H4 (cell line): ENCODE measurements at regions not wholly inside any gene's neighbourhood (a gene's known extent, or its start where the extent isn't known, plus 50 kb on each side); places are given as distances from the start of the nearest gene placed in this dataset.
"Not testable (repeated sequence)": the region's sequence is repeated elsewhere in the genome, so short reads cannot be mapped to it uniquely, and the experiment has no call there.

Source experiments
- DNase-seq: peaks from one replicate; pipeline ENCODE4 v3.0.0-alpha.2; 2015; ENCODE audit warnings: low spot score

DNA sequence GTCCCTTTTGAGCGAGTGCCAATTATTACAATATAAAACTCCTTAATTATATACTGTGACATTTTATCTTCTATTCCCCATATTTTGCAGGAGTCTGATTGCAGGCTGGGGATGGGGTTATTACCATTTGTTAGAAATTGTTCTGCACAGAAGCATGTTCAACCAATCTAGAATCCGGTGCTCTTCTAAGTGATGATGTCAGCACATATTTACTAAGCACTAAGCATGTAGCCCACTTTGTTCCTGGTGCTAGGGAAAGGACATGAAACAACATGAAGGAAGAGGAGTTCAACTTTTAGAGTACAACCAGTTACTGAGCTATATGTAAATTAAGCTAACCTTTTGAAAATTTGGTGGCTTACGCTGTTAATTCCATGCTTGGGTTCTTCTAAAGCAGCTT, 52.8 kb upstream of the IL1RAPL2 start:
- no peak for DNase-seq

DNA sequence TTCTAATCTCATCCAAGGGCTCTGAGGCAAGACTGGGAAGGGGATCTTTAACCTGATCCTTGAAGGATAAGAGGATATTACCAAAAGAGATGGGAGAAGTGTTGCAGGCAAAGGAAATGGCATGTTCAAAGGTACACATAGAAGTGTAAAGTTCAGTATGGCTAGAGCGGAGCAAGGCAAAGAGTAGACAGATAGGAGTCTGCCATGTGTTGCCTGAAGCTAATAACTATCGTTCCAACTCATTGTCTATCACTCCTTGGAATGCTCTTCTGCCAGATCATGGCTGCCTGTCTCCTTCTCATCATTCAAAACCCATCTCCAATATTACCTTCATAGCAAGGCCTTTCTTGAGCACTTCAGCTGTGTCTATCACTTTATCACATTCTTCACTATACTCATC, 55.2 kb upstream of the IL1RAPL2 start:
- DNase-seq = no peak

DNA sequence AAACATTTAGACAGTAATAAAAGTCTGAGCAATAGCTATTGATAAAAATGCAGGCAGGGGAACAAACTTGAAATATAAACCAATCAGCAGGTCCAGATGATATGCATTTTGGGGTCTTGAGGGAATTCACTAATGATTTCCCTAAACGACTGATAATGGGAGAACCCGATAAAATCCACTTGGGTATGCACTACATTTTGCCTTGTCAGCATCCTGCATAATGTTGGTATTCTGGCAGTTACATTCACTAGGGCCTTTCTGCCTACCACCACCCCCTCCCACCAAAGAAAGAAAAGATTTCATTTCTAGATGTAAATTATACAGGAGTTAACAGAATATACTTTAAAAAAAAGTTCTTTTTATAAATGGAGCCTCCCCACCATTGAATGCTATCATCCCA, 63.5 kb upstream of the IL1RAPL2 start:
- no peak for DNase-seq

DNA sequence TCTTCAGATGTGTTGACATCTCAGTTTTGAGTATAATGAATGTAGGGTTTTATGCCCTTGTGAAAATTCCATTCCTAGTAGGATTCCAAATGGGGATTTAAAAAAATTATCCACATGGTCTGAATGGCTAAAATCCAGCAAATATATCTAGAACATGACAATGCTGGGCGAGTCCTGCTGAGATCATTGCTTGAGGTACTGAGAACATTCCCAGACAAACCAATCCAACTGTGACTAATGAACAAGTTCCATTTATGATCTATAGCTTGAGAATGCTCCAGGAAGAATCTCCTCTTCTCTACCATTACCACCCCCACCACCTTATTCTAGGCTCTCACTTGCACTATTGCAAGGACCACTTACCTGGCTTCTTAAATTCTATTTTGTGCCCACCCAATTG, 77.2 kb upstream of the IL1RAPL2 start:
- no peak for DNase-seq

DNA sequence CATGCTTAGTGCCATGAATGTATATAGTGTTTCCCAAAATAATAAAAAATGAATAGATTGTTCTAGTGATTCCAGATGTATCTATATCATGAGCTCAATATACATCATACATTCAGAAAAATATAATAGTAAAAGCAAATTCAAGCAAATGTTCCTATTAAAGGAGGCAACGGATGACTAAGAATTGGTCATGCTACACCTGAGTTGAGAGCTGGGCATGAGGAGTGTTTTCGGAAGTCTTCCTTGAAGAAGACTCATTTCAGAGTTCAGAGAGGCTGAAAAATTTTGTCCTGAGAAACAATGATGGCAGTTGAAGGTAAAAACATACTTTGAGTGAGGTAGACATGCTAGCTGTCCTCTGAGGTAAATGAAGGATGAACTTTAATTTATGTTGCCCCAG, 79.3 kb upstream of the IL1RAPL2 start:
- no peak for DNase-seq

DNA sequence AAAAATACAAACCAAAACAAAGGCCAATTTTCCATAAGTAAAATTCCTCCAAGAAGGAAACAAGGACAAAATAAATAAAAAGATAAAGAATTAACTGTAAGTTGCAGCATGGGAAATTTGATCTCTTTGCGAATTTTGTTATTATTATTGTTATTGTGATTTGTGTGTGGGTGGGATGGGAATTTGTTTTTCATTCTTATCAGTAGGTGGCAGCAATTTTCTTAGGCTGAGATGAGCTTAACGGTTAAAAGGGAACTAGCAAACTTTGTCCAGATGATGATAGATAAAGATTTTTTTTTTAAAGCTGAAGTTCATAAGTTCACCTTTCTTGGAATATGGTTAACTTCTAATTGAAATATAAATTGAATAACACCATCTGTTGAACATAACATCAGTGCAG, 83.2 kb upstream of the IL1RAPL2 start:
- peak; percentile 4 for DNase-seq

DNA sequence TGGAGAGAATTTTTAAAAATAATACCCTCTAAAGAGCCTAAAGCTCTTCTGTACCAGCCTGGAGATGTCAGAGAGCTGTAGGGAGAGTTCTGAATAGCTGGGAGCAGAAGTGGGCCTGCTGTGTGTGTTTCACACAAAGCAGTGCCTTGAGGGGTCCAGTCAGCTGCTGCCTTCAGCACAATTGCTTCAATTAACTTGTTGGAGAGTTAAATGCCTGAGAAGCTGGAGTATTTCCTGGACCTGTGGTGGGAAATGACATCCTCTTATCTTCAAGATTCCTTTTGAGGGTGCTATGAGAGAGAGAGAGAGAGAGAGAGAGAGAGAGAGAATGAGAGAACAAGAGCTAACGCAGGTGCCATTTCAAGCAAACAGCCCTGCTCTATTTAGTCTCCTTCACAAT, 96.2 kb upstream of the IL1RAPL2 start:
- no peak for DNase-seq

DNA sequence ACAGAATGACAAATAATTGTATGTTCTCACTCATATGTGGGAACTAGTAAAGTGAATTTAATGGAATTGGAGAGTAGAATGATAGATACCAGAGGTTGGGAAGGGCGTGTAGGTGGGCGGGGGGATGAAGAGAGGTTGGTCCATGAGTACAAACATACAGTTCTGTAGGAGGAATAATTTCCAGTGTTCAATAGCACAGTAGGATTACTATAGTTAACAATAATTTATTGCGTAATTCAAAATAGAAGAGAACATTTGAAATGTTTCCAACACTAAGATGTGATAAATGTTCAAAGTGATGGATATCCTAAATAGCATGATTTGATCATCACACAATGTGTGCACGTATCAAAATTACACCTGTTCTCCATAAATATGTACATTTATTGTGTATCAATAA, 106.2 kb upstream of the IL1RAPL2 start:
- no peak for DNase-seq

DNA sequence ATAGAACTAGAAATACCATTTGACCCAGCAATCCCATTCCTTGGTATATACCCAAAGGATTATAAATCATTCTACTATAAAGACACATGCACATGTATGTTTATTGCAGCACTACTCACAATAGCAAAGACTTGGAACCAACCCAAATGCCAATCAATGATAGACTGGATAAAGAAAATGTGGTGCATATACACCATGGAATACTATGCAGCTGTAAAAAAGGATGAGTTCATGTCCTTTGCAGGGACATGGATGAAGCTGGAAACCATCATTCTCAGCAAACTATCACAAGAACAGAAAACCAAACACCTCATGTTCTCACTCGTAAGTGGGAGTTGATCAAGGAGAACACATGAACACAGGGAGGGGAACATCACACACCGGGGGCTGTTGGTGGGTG, 108.9 kb upstream of the IL1RAPL2 start:
- DNase-seq = not testable (repeated sequence)

DNA sequence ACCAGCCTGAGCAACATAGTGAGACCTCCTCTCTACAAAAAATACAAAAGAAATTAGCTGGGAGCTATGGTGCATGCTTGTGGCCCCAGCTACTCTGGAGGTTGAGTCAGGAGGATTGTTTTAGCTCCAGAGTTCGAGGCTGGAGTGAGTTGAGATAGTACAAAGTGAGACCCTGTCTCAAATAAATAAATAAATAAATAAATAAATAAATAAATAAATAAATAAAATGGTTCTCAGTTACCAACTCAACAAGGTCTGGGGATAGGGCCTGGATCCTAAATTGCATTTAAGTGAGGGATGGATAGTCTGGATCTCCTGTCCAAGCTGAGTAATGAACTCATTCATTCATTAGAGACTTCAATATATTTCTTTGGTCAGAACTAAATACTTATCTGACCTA, 115.7 kb upstream of the IL1RAPL2 start:
- no peak for DNase-seq

DNA sequence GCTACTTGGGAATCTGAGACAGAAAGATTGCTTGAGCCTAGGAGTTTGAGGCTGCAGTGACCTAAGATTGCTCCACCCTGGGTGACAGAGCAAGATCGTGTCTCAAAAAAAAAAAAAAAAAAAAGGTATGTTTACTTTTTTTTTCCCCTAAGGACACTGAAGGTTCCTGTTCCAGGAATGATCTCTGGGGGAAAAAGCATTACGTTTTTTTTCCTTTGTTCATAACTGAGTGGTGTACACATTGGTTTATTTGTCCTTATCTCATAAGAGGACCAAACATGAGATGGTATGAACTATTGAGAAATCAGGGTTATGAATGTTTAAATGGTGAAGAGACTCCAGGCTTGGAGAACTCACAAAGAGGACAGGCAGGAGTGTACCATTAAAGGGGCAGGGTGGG, 120.4 kb upstream of the IL1RAPL2 start:
- peak; percentile 6 for DNase-seq

DNA sequence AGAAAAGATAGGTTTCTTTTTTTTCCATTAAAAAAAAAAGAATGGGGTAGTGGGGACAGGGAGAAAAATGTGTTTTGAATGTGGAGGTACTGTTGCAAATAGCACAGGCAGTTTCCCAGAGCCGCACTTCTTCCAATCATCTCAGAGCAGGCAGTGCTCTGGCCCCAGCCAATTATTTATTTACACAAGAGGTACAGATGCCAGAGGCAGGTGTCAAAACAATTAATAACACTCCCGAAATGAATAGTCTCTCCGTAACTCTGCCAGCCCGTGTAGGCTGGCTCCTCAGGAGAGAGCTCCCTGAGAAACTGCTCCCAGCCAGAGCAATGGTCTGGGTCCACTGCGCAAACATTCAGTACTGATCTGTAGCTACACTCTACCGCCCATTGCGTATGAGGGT, 130.8 kb upstream of the IL1RAPL2 start:
- no peak for DNase-seq

DNA sequence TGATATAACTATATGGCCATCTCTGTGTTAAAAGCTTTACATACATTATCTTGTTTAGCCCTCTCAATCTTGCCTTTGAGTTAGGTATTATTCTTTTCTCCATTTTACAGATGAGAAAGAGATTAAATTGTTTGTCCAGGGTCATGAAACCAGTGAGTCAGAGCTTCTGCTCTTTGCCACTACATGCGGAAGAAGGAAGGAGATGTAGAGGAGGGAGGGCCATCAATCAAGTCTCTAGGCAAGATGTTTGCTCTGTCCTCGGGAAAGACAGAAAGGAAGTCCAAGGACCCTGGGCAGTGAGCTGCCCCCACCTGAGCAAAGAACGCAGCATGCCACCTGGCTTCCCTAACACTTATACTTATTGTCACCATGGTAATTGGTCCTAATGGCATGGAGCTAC, 133.7 kb upstream of the IL1RAPL2 start:
- no peak for DNase-seq

DNA sequence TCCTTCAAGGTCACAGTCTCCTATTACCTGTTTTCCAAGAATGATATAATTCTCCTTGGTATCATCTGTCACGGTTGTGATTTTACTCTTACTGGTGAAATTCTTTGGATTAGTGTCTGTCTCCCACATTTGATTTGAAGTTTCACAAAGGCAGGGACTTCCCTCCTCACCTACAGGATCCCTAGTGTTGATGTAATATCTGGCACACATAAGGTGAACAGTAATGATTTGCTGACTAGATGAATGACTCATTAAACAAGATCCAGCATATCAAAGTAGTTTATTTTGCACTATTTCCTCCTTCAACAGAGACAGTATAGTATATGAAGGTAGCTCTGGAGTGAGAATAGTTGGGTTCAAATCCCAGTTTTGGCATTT, 135.3 kb upstream of the IL1RAPL2 start:
- no peak for DNase-seq

DNA sequence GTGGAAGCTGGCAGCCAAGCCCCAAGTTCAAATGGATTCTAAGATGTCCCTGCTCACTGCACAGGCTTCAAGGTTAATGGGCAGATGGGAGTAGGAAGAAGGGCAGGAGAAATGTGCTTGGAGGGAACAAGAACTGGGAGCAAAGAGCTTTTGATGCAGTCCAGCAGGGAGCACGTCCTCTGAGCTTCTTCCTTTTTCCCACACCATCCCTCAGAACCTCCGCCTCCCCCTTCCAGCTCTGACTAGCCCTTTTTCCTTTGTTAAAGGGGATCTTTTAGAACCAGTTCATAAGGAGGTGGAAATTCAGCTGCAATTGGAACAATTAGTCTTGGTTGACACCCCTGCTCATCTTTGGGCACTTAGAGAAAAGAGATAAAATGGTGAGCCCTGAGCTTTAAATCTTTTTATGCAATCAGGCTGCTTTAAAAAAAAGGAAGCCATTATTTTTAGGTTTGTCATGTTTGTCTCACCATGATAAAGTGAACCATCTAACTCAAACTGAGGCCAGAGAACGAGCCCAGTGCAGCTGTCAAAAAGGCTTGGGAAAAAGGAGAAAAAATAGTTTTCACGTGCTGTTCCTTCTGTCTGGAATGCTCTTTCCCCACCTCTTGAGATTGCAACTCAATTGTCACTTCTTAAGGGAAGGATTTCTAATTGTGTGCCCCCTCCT, 135.8 kb upstream of the IL1RAPL2 start:
- DNase-seq = no peak

DNA sequence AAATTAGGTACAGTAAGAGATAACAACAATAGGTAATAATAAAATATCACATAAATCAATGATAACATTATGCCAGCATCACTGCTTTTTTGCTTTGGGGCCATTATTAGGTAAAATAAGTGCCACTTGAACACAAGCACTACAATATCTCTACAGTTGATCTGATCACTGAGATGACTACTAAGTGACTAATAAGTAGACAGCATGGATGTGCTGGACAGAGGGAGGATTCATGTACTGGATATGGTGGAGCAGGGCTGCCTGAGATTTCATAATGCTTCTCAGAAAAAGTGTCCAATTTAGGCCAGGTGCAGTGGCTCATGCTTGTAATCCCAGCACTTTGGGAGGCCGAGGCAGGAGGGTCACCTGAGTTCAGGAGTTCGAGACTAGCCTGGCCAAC, 137.8 kb upstream of the IL1RAPL2 start:
- DNase-seq = no peak

DNA sequence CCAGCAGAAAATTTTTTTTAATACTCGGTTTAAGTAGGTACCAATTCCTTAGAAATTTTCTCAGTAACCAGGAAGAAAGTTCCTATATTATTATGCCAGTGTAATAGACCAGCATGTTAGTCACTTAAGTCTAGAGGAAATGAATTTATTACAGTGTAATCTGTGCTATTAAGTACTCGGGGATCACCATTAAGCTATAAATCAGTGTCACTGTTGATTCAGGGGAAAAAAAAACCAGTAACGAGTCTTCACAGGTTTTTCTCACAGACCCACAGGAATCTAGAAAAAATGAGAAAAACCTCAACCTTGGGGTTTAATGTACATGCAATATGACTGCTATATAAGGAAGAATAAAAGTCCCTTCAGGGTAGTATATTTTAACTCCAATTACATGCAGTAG, 138.3 kb upstream of the IL1RAPL2 start:
- DNase-seq = no peak

DNA sequence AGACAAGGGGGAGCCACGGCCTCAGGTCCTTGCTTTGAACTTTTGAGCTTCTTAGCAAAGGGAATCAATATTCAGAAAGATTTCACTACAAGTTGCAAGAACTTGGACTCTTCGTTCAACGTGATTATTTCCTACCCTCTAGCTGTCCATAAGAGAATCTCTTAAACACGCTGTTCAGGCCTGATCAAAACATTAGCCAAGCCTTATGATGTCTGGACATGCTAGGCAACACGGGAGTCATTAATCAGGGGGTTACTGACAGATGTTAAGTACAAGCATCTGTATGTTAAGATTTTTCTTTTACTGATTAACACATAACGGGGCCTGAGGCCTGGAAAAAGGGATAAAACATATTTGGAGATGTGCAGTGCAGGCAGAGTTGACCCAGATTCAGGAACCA, 138.9 kb upstream of the IL1RAPL2 start:
- DNase-seq = no peak

DNA sequence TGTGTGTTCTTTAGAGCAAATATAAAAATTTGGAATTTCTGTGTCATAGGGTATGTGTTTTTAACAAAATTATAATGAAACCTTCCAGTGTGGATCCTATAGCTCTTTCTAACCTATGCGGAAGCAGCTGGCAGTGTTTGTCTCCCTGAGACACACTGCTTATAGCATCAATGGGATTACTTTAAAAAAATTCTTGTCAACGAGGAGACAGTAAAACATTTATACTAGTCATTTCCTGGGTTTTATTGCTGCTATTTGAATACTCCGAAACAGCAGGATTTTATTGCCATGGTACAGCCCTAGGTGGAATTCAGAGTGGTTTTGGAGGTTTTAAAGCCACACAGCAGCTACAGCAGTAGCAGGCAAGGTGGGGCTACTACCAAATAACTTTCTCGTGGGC, 145.1 kb upstream of the IL1RAPL2 start:
- no peak for DNase-seq

DNA sequence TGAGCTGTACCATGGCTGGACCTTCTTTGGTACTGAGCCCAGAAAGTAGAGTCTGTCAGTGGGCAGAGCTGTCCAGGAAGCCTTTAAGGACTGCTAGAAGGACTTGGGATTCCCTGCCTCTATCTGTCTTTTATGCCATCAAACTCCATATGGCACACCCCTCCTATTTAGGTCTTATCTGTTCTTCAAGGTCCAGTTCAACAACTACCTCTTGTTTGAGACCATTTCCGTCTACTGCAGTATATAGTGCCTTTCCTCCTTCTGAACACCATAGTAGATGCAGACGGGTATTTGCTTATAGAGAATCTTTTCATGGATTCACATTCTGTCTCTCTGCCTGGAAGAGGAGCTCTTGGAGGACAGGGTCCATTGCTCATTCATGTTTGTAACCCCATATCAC, 146.1 kb upstream of the IL1RAPL2 start:
- DNase-seq = no peak

DNA sequence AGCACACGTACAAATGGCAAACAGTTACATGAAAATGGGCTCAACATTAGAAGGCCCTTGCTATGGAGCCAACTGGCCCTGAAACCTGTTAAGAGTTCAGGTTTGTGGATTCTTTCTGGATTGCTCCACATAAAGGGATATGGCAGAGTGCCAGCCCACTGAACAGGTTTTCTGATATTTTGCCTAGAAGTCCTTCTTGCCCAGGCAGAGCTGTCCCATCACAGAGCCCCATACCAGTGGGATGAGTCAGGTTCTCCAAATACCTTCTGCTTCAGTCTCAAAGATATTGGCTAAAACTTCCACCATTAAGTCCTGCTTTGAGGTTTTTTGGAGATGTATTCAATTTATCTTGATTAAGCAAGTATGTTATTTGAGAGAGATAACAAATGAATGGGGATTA, 146.8 kb upstream of the IL1RAPL2 start:
- no peak for DNase-seq

DNA sequence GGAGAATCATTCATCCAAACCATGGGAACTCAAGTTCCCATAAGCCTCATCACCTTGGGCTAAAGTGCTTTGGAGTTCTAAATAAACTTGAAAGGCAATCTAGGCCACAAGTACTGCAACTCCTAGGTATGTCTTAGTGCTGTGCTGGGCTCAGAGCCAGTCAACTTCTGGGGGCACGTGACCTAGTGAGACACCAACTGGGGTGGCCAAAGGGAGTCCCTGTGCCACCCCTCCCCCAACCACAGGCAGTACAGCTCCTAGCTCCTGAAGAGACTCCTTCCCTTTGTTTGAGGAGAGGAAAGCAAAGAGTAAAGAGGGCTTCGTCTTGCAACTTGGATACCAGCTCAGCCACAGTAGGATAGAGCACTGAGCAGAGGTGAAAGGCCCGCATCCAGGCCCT, 154.2 kb upstream of the IL1RAPL2 start:
- no peak for DNase-seq

DNA sequence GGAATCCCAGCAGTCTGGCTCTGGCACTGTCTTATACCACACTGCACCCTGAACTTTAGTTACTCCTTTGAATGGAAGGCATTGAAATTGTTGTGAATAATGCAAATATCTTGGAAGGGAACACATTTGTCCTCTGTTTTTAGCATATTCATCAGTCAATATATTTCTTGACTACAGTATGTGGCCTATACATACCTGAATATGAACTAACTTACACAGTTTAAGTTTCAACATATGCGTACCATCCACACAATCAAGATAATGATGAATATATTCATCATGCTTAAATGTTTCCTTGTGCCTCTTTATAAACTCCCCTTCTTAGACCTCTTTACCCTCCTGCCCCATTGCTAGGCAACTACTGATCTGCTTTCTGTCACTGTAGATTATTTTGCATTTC, 145.7 kb upstream of the ESX1 start:
- no peak for DNase-seq

DNA sequence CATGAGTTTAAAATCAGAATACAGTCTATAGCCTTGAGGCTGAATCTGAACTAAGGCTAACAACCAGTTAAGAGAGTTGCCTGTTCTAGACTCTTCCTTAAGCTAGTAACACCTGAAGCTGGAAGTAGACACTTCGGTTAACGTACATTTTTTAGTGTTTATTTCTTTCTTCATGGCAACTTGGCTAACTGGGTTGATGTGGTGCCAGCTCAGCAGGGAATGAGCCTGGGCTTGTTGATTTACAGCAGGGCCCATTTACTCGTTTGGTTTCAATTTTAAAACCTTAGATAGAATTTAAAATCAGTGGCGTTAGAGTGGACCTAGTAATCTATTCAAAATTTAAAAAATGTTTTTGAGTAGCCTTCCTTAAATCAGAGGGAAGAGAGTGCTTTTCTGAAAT, 137.6 kb upstream of the ESX1 start:
- no peak for DNase-seq

DNA sequence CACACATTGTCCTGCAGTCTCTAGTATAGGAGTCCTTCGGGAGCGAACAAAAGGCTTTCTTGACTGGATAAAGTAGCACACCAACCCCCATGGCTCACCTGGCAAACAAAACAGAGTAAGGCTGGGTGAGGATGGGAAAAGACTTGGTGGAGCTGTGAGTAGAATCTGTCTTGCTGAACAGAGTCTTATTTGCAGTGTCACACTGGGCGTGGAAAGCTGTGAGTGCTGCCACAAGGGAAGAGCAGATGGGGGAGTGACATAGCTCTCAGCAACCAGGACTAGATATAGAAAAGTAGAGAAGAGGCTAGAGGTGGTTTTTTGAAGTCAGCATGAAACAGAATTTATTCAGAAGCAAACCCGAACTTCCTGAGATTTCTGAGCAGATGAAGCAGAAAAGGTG, 137.2 kb upstream of the ESX1 start:
- no peak for DNase-seq
